Body of pancreas (tissue), 4 donors: ENCODE measurements at regions not wholly inside any gene's neighbourhood (a gene's known extent, or its start where the extent isn't known, plus 50 kb on each side); places are given as distances from the start of the nearest gene placed in this dataset.

ENCODE experiments used
- ATAC-seq: fragments of 150-250 bp; one replicate; pipeline ENCODE4 v1.9.1; 2016
- DNase-seq, 4 donors: peaks; one replicate each; pipeline ENCODE4 v3.0.0-alpha.2; 2019
- H3K27ac ChIP-seq, 4 donors: fragments of 200-600 bp; sonication (generic); 1 replicate in 3 of 4; 2 replicates in 1 of 4; pipeline versions ENCODE4 v1.5.1 to v1.6.1; 2016 to 2019; ENCODE audit warnings: mild to moderate bottlenecking in 1 of 4, mixed read lengths in 1 of 4, moderate library complexity in 1 of 4
- H3K27me3 ChIP-seq, 2 donors: fragments of 200-600 bp; sonication (generic); one replicate each; pipeline ENCODE4 v1.6.0; 2016; ENCODE audit warnings: mild to moderate bottlenecking in 1 of 2
- H3K36me3 ChIP-seq, 2 donors: fragments of 200-600 bp; sonication (generic); replicated peaks in 1 of 2; 2 replicates each; pipeline ENCODE4 v1.5.1; 2016; ENCODE audit warnings: low read depth in 2 of 2; ENCODE audit not compliant: insufficient read depth in 1 of 2
- H3K4me1 ChIP-seq: fragments of 200-600 bp; sonication (generic); one replicate; pipeline ENCODE4 v1.6.0; 2016
- H3K4me3 ChIP-seq, 2 donors: fragments of 200-600 bp; sonication (generic); 1 replicate in 1 of 2; 2 replicates in 1 of 2; pipeline ENCODE4 v1.5.1; 2016 to 2019
- H3K9me3 ChIP-seq, 3 donors: fragments of 200-600 bp; sonication (generic); 1 replicate in 2 of 3; 2 replicates in 1 of 3; pipeline ENCODE4 v1.5.1; 2016
- CTCF ChIP-seq, 7 experiments: fragments of 450-650 bp in 4 of 7; fragments of 200-600 bp in 3 of 7; sonication (generic) in 3 of 7; IDR thresholded peaks; one replicate each; pipeline ENCODE4 v1.5.1; 2016 to 2019; ENCODE audit warnings: antibody characterized with exemption in 7 of 7
- POLR2A ChIP-seq, 3 donors: fragments of 450-650 bp; IDR thresholded peaks; one replicate each; pipeline ENCODE4 v1.6.1; 2016; ENCODE audit warnings: antibody characterized with exemption in 3 of 3, mild to moderate bottlenecking in 2 of 3
- WGBS, 2 donors: methylation state at CpG; one replicate each; pipeline ENCODE4 v1.1.5; 2017; 5-methylcytosine and 5-hydroxymethylcytosine counted together
- intact Hi-C: fragments of 100-400 bp; cut with DNase I; formaldehyde crosslinking; loops from one replicate; pipeline ENCODE4 v1.15.1; 2023

- WGBS, 2 donors: 72 to 84% methylated on average over 4 of the region's 4 CpGs
Observed at GRCh38 chr1:219778793-219779369, 149.5 kb downstream of the SLC30A10 start.

GRCh38 chr1:219778110-219778509 lies 150.2 kb downstream of the SLC30A10 start:
- H3K27me3 ChIP-seq: no peaks in the 10 kb centered on the region
- no peaks in the 10 kb centered on the region for H3K9me3 ChIP-seq
- no peaks in the 10 kb centered on the region for H3K36me3 ChIP-seq
- TF ChIP-seq CTCF (IDR thresholded peaks at IDR 0.05): no peak
- TF ChIP-seq POLR2A (IDR thresholded peaks at IDR 0.05): no peak
- no peaks in the 10 kb centered on the region for H3K4me1 ChIP-seq
- intact Hi-C loops: no loop called here
- H3K27ac ChIP-seq: no peak overlapping the region
- no peak for ATAC-seq
- no peak for DNase-seq
- H3K4me3 ChIP-seq: no peak overlapping the region
- WGBS, 2 donors: 76 to 81% methylated on average over 3 of the region's 3 CpGs

More at GRCh38 chr1:219778793-219779369, 149.5 kb downstream of the SLC30A10 start:
- H3K9me3 ChIP-seq: no peaks in the 10 kb centered on the region
- no peaks in the 10 kb centered on the region for H3K4me1 ChIP-seq
- no peaks in the 10 kb centered on the region for H3K27me3 ChIP-seq
- intact Hi-C loops: no loop called here
- no peak for ATAC-seq
- H3K36me3 ChIP-seq: no peaks in the 10 kb centered on the region
- H3K4me3 ChIP-seq: no peak overlapping the region
- TF ChIP-seq CTCF (IDR thresholded peaks at IDR 0.05): no peak
- no peak for TF ChIP-seq POLR2A (IDR thresholded peaks at IDR 0.05)
- no peak for DNase-seq
- no peak overlapping the region for H3K27ac ChIP-seq

- TF ChIP-seq POLR2A (IDR thresholded peaks at IDR 0.05) (no peak), CTCF (IDR thresholded peaks at IDR 0.05) (no peak)
Observed at GRCh38 chr1:219774386-219774785, 154.0 kb downstream of the SLC30A10 start.

GRCh38 chr1:219773775-219774174 lies 154.6 kb downstream of the SLC30A10 start:
- intact Hi-C loops: no loop called here
- TF ChIP-seq CTCF (IDR thresholded peaks at IDR 0.05) (no peak), POLR2A (IDR thresholded peaks at IDR 0.05) (no peak)
- no peaks in the 10 kb centered on the region for H3K27me3 ChIP-seq
- no peaks in the 10 kb centered on the region for H3K36me3 ChIP-seq
- H3K27ac ChIP-seq: no peak overlapping the region
- no peak for DNase-seq
- no peaks in the 10 kb centered on the region for H3K4me1 ChIP-seq
- no peaks in the 10 kb centered on the region for H3K9me3 ChIP-seq
- H3K4me3 ChIP-seq: no peak overlapping the region
- WGBS, 2 donors: 29 to 64% methylated on average over 3 of the region's 3 CpGs
- no peak for ATAC-seq

More at GRCh38 chr1:219774386-219774785, 154.0 kb downstream of the SLC30A10 start:
- ATAC-seq (no peak), DNase-seq (no peak)
- 78 to 86% methylated on average over 2 of the region's 2 CpGs for WGBS, 2 donors
- Histone ChIP-seq H3K4me1 (no peaks in the 10 kb centered on the region), H3K36me3 (no peaks in the 10 kb centered on the region), H3K27ac (no peak overlapping the region), H3K9me3 (no peaks in the 10 kb centered on the region), H3K4me3 (no peak overlapping the region), H3K27me3 (no peaks in the 10 kb centered on the region)
- intact Hi-C loops: no loop called here

GRCh38 chr1:219773110-219773509 lies 155.2 kb downstream of the SLC30A10 start:
- whole genome bisulfite sequencing, 2 donors: 28 to 30% methylated on average over 1 of the region's 1 CpG
- intact Hi-C loops: no loop called here
- H3K36me3 ChIP-seq: no peaks in the 10 kb centered on the region
- H3K4me3 ChIP-seq: no peak overlapping the region
- no peak for DNase-seq
- H3K27ac ChIP-seq: no peak overlapping the region
- no peaks in the 10 kb centered on the region for H3K4me1 ChIP-seq
- ATAC-seq: no peak
- H3K27me3 ChIP-seq: no peaks in the 10 kb centered on the region
- TF ChIP-seq CTCF (IDR thresholded peaks at IDR 0.05): no peak
- H3K9me3 ChIP-seq: no peaks in the 10 kb centered on the region
